BE2C (cell line): ENCODE measurements at regions not wholly inside any gene's neighbourhood (a gene's known extent, or its start where the extent isn't known, plus 50 kb on each side); places are given as distances from the start of the nearest gene placed in this dataset.

ENCODE experiments used
- DNase-seq: peaks from one replicate; pipeline ENCODE4 v3.0.0-alpha.2; 2020
- H3K27me3 ChIP-seq: fragments of 250-450 bp; sonication (Bioruptor Pico); 2 replicates; pipeline ENCODE4 v1.5.1; 2020; ENCODE audit warnings: mild to moderate bottlenecking
- H3K36me3 ChIP-seq: fragments of 250-450 bp; sonication (Bioruptor Pico); 2 replicates; pipeline ENCODE4 v1.5.1; 2020; ENCODE audit warnings: mild to moderate bottlenecking
- H3K4me1 ChIP-seq: fragments of 250-450 bp; sonication (Bioruptor Pico); 2 replicates; pipeline ENCODE4 v1.5.1; 2020
- H3K4me3 ChIP-seq: 2 replicates; pipeline ENCODE4 v1.5.1; 2011; ENCODE audit warnings: low read depth, low read length
- H3K9me3 ChIP-seq: fragments of 250-450 bp; sonication (Bioruptor Pico); 2 replicates; pipeline ENCODE4 v1.5.1; 2020
- CTCF ChIP-seq: IDR thresholded peaks from 2 replicates; pipeline ENCODE4 v1.5.1; 2012; ENCODE audit warnings: mild to moderate bottlenecking, low read depth, low read length

GRCh38 chr5:133819977-133820471 lies 148.4 kb downstream of the C5orf15 start:
- Histone ChIP-seq H3K9me3 (no peaks in the 10 kb centered on the region), H3K27me3 (no peaks in the 10 kb centered on the region), H3K4me1 (peaks cover 2% of the 10 kb centered on the region), H3K4me3 (no peak overlapping the region), H3K36me3 (no peaks in the 10 kb centered on the region)
- TF ChIP-seq CTCF, result no peak
- no peak for DNase-seq

DNA sequence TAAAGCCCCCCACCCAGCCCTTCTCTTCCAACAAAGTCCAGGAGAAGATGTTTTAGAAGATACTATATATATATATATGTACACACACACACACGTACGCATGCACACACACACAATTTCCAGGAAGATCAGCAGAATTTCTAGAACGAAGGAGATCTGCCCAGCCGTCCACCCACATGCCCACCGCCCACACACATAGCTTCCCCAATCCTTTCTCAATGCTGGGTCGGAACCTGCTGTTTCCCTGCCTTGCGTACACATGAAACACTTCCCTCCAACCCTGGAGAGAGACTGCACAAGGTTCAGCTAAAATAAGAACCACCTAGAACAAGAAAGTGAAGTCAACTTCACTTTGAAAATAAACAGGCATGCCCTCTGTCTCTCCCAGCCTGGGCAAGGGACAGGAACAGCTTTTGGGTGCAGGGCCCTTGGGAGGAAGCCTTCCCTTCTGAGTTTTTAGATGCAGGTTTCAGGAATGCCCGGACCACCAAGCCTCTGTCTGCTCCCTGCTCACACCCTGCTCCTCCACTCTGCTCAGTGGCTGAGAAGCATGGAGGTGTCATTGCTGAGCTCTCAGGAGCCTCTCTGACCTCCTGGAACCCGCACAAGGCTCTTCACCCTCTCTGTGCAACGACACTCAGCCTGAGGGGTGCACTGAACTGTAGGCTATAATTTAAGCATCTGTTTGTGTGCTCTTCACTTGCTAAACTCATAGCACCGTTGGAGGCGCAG lies 149.4 kb downstream of the C5orf15 start:
- H3K4me1 ChIP-seq, result no peaks in the 10 kb centered on the region
- H3K9me3 ChIP-seq, result no peaks in the 10 kb centered on the region
- TF ChIP-seq CTCF, result no peak
- no peaks in the 10 kb centered on the region for H3K36me3 ChIP-seq
- H3K27me3 ChIP-seq, result no peaks in the 10 kb centered on the region
- no peak for DNase-seq
- H3K4me3 ChIP-seq, result no peak overlapping the region

DNA sequence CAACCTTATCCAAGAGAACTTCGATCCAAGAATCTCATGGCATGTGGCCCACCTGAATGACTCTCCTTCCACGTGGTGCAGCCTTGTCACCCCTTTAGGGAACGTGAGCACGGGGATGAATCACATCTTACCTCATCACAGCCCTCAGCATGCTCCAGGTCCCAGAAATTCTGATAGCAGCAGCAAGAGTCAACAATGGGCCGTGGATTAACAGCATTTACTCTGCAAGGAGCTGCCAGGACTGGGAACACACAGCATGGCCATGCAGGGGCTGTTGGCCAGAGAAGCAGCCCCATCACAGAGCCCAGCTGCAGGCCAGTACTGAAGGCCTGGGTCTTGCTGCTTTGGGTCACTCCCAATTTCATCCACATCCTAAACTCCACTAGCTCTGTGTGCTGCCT lies 150.4 kb downstream of the C5orf15 start:
- DNase-seq, result no peak
- no peaks in the 10 kb centered on the region for H3K4me1 ChIP-seq
- no peaks in the 10 kb centered on the region for H3K9me3 ChIP-seq

GRCh38 chr5:133817456-133817855 lies 151.0 kb downstream of the C5orf15 start:
- no peak for DNase-seq
- Histone ChIP-seq H3K36me3 (no peaks in the 10 kb centered on the region), H3K4me3 (no peak overlapping the region), H3K27me3 (no peaks in the 10 kb centered on the region), H3K9me3 (no peaks in the 10 kb centered on the region), H3K4me1 (no peaks in the 10 kb centered on the region)
- TF ChIP-seq CTCF, result no peak

More for the DNA sequence above, 150.4 kb downstream of the C5orf15 start:
- H3K36me3 ChIP-seq, result no peaks in the 10 kb centered on the region
- H3K4me3 ChIP-seq, result no peak overlapping the region
- no peaks in the 10 kb centered on the region for H3K27me3 ChIP-seq
- no peak for TF ChIP-seq CTCF

GRCh38 chr5:133816791-133817190 lies 151.6 kb downstream of the C5orf15 start:
- Histone ChIP-seq H3K4me1 (no peaks in the 10 kb centered on the region), H3K4me3 (no peak overlapping the region), H3K36me3 (no peaks in the 10 kb centered on the region), H3K27me3 (no peaks in the 10 kb centered on the region), H3K9me3 (no peaks in the 10 kb centered on the region)
- no peak for DNase-seq
- TF ChIP-seq CTCF, result no peak

DNA sequence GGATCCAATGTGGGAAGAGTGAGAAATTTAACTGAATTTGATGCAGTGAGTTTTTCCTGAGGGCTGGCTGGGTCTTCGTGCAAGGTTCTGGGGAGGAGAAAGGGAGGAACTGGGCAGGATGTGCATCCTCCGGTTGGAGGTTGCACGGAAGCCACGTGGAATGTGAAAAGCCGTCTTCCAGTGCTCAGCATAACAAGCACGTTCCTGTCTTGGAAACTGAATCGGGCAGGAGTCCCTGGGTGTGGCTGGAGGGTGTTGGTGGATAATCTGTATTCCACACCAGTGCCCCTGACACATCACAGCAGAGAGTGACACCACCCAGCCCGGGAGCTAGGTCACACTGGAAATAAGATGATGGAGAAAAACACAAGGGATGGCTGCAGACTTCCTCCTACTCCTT lies 154.3 kb downstream of the C5orf15 start:
- no peaks in the 10 kb centered on the region for H3K9me3 ChIP-seq
- H3K27me3 ChIP-seq, result no peaks in the 10 kb centered on the region

More for the DNA sequence above, 154.3 kb downstream of the C5orf15 start:
- Histone ChIP-seq H3K36me3 (no peaks in the 10 kb centered on the region), H3K4me1 (no peaks in the 10 kb centered on the region), H3K4me3 (no peak overlapping the region)
- no peak for DNase-seq
- TF ChIP-seq CTCF, result no peak
